GM19238 (cell line): ENCODE measurements at regions not wholly inside any gene's neighbourhood (a gene's known extent, or its start where the extent isn't known, plus 50 kb on each side); places are given as distances from the start of the nearest gene placed in this dataset.
"Not testable (repeated sequence)": the region's sequence is repeated elsewhere in the genome, so short reads cannot be mapped to it uniquely, and the experiment has no call there.

Experiments
- DNase-seq: peaks from one replicate; pipeline ENCODE4 v3.0.0; 2011; ENCODE audit warnings: low spot score; ENCODE audit not compliant: insufficient read length

- DNase-seq: not testable (repeated sequence)
Measured at GRCh38 chr14:34381304-34381703, 80.7 kb downstream of the SPTSSA start.

- DNase-seq: no peak
Measured at GRCh38 chr14:34380471-34380845, 81.6 kb downstream of the SPTSSA start.

GRCh38 chr14:34379816-34380470 is 82.1 kb downstream of the SPTSSA start:
- DNase-seq: no peak

- no peak for DNase-seq
Measured at GRCh38 chr14:34376649-34377267, 85.3 kb downstream of the SPTSSA start.

GRCh38 chr14:34374998-34375740 is 86.9 kb downstream of the SPTSSA start:
- no peak for DNase-seq

- DNase-seq: no peak
Measured at GRCh38 chr14:34373191-34373590, 88.8 kb downstream of the SPTSSA start.

- no peak for DNase-seq
Measured at GRCh38 chr14:34372786-34373185, 89.3 kb downstream of the SPTSSA start.

- no peak for DNase-seq
Measured at GRCh38 chr14:34369648-34370030, 92.4 kb downstream of the SPTSSA start.

GRCh38 chr14:34368971-34369647 is 92.9 kb downstream of the SPTSSA start:
- no peak for DNase-seq

- no peak for DNase-seq
Measured at GRCh38 chr14:34368115-34368970, 93.7 kb downstream of the SPTSSA start.

GRCh38 chr14:34365309-34365915 is 96.6 kb downstream of the SPTSSA start:
- DNase-seq: no peak

GRCh38 chr14:34364201-34364600 is 97.8 kb downstream of the SPTSSA start:
- DNase-seq: no peak

GRCh38 chr14:34363733-34364134 is 98.3 kb downstream of the SPTSSA start:
- DNase-seq: no peak

GRCh38 chr14:34362641-34363251 is 99.3 kb downstream of the SPTSSA start:
- no peak for DNase-seq

GRCh38 chr14:34361504-34362011 is 100.5 kb downstream of the SPTSSA start:
- DNase-seq: no peak

GRCh38 chr14:34359420-34360117 is 102.5 kb downstream of the SPTSSA start:
- no peak for DNase-seq

- no peak for DNase-seq
Measured at GRCh38 chr14:34356264-34356654, 105.8 kb downstream of the SPTSSA start.

- no peak for DNase-seq
Measured at GRCh38 chr14:34355584-34356263, 106.3 kb downstream of the SPTSSA start.

- DNase-seq: no peak
Measured at GRCh38 chr14:34354556-34354955, 107.5 kb downstream of the SPTSSA start.
